Ishikawa (cell line): ENCODE measurements at regions not wholly inside any gene's neighbourhood (a gene's known extent, or its start where the extent isn't known, plus 50 kb on each side); places are given as distances from the start of the nearest gene placed in this dataset.

ENCODE experiments used
- CEBPB ChIP-seq: IDR thresholded peaks from 2 replicates; pipeline ENCODE4 v1.6.1; 2012
- CREB1 ChIP-seq: IDR thresholded peaks from 2 replicates; pipeline ENCODE4 v1.6.1; 2012; ENCODE audit warnings: low read depth
- EP300 ChIP-seq: IDR thresholded peaks from 2 replicates; pipeline ENCODE4 v1.6.1; 2012; ENCODE audit warnings: borderline replicate concordance
- MAX ChIP-seq: IDR thresholded peaks from 2 replicates; pipeline ENCODE4 v1.6.1; 2012
- NFIC ChIP-seq: IDR thresholded peaks from 2 replicates; pipeline ENCODE4 v1.6.1; 2012
- RAD21 ChIP-seq: IDR thresholded peaks from 2 replicates; pipeline ENCODE4 v1.6.1; 2012; ENCODE audit warnings: low read depth
- TEAD4 ChIP-seq: IDR thresholded peaks from 2 replicates; pipeline ENCODE4 v1.6.1; 2012
- USF1 ChIP-seq: IDR thresholded peaks from 2 replicates; pipeline ENCODE4 v1.6.1; 2012
- ZBTB7A ChIP-seq: IDR thresholded peaks from 2 replicates; pipeline ENCODE4 v1.6.1; 2012; ENCODE audit warnings: low read depth

- TF ChIP-seq RAD21 (no peak), CEBPB (no peak), CREB1 (no peak), EP300 (no peak), ZBTB7A (no peak), NFIC (no peak), TEAD4 (no peak), USF1 (no peak), MAX (no peak)
Measured at GRCh38 chr4:188437535-188437934, 298.3 kb downstream of the TRIML1 start.
